Peyer's patch (tissue), 4 donors: ENCODE measurements at regions not wholly inside any gene's neighbourhood (a gene's known extent, or its start where the extent isn't known, plus 50 kb on each side); places are given as distances from the start of the nearest gene placed in this dataset.

ENCODE experiments used
- POLR2A ChIP-seq, 2 donors: fragments of 450-650 bp; IDR thresholded peaks; one replicate each; pipeline ENCODE4 v1.5.1; 2017; ENCODE audit warnings: antibody characterized with exemption in 2 of 2, mild to moderate bottlenecking in 2 of 2, moderate library complexity in 2 of 2
- TF ChIP-seq, protein P1 (sequence below), 6 experiments: fragments of 450-650 bp in 4 of 6; fragments of 200-600 bp in 2 of 6; sonication (generic) in 1 of 6; IDR thresholded peaks; one replicate each; pipeline ENCODE4 v1.5.1; 2017 to 2019; ENCODE audit warnings: antibody characterized with exemption in 6 of 6, mild to moderate bottlenecking in 3 of 6, moderate library complexity in 1 of 6

DNA sequence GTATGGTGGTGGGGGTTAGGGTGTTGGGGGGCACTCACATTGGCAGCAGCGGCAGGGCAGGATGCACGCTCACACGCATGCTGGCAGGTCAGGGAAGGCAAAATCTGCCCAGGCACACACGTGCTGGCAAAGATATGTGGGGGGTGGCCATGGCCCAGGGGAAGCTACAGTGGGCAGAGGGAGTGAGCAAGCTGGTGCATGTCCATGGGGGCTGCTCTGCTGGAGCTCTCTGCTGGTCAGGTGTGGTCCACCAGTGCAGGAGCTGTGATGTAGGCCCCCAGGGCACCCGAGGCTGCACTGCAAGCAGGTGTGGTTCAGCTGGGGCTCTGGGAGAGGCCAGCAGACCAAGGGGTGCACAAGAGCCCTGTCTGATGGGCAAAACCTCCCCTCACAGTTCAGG is 491.5 kb upstream of the TNP1 start:
- TF ChIP-seq, protein P1, sequence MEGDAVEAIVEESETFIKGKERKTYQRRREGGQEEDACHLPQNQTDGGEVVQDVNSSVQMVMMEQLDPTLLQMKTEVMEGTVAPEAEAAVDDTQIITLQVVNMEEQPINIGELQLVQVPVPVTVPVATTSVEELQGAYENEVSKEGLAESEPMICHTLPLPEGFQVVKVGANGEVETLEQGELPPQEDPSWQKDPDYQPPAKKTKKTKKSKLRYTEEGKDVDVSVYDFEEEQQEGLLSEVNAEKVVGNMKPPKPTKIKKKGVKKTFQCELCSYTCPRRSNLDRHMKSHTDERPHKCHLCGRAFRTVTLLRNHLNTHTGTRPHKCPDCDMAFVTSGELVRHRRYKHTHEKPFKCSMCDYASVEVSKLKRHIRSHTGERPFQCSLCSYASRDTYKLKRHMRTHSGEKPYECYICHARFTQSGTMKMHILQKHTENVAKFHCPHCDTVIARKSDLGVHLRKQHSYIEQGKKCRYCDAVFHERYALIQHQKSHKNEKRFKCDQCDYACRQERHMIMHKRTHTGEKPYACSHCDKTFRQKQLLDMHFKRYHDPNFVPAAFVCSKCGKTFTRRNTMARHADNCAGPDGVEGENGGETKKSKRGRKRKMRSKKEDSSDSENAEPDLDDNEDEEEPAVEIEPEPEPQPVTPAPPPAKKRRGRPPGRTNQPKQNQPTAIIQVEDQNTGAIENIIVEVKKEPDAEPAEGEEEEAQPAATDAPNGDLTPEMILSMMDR (IDR thresholded peaks at IDR 0.05) = no peak
- TF ChIP-seq POLR2A (IDR thresholded peaks at IDR 0.05) = no peak
